HCT116 (cell line): ENCODE measurements at regions not wholly inside any gene's neighbourhood (a gene's known extent, or its start where the extent isn't known, plus 50 kb on each side); places are given as distances from the start of the nearest gene placed in this dataset.

Source experiments
- ATAC-seq: fragments of 200-7000 bp; cut with Tn5 transposase; 2 replicates; pipeline ENCODE4 v1.9.1; 2020; ENCODE audit warnings: mild to moderate bottlenecking, moderate library complexity
- BruUV-seq: library from RNA; stranded (reverse); fragments of 400-500 nt; replicated peaks from 2 replicates; lab custom pipeline; 2021; lab: Mats Ljungman, UMichigan
- CTCF ChIA-PET: fragments of 300-600 bp; sonication (Branson Sonifier 250); formaldehyde crosslinking; loops from one replicate; lab custom pipeline; 2021; ENCODE audit warnings: antibody characterized with exemption; lab: Charles Lee
- POLR2A ChIA-PET: fragments of 300-600, 350-600 bp; sonication (Branson Sonifier 250); formaldehyde crosslinking; loops from one replicate; lab custom pipeline; 2021; ENCODE audit warnings: antibody characterized with exemption; lab: Charles Lee
- RAD21 ChIA-PET, 2 experiments: fragments of 300-600 bp; sonication (Branson Sonifier 250); formaldehyde crosslinking; loops; one replicate each; lab custom pipeline; 2023; ENCODE audit warnings: low total read pairs in 2 of 2; ENCODE audit not compliant: uncharacterized antibody in 2 of 2, unreplicated experiment in 2 of 2, low non-redundant PET in 1 of 2; lab: Charles Lee
- DNase-seq: peaks from one replicate; pipeline ENCODE4 v3.0.0-alpha.2; 2010; ENCODE audit warnings: low read depth, low spot score
- H2AFZ ChIP-seq: fragments of 200-600 bp; shearing (Covaris generic), sonication (generic); 2 replicates; pipeline ENCODE4 v1.6.1; 2017; ENCODE audit warnings: low read depth, mixed run types, mixed read lengths, antibody characterized with exemption, low read length; ENCODE audit not compliant: poor library complexity, severe bottlenecking
- H3K27ac ChIP-seq: 2 replicates; pipeline ENCODE4 v1.5.1; 2012; ENCODE audit warnings: low read depth, low read length
- H3K27me3 ChIP-seq: fragments of 200-600 bp; sonication (generic); 2 replicates; pipeline ENCODE4 v1.6.1; 2016; ENCODE audit warnings: mixed run types, low read length, mixed read lengths; ENCODE audit not compliant: insufficient read depth
- H3K36me3 ChIP-seq, 2 experiments: fragments of 200-500 bp in 1 of 2; fragments of 200-600 bp in 1 of 2; sonication (Bioruptor generic) in 1 of 2; sonication (generic) in 1 of 2; 2 replicates each; pipeline versions ENCODE4 v1.5.1 to v1.6.1; 2014 to 2016; ENCODE audit warnings: low read length in 2 of 2, inconsistent platforms in 1 of 2, mixed read lengths in 1 of 2, mixed run types in 1 of 2; ENCODE audit not compliant: insufficient read depth in 2 of 2, control insufficient read depth in 1 of 2
- H3K4me1 ChIP-seq, 2 experiments: fragments of 200-600 bp in 1 of 2; sonication (generic) in 1 of 2; 2 replicates each; pipeline versions ENCODE4 v1.5.1 to v1.6.1; 2012 to 2017; ENCODE audit warnings: low read length in 2 of 2, inconsistent platforms in 1 of 2, mild to moderate bottlenecking in 1 of 2, mixed read lengths in 1 of 2, mixed run types in 1 of 2, moderate library complexity in 1 of 2; ENCODE audit not compliant: insufficient read depth in 2 of 2, control insufficient read depth in 1 of 2
- H3K4me2 ChIP-seq: fragments of 200-600 bp; sonication (generic); 2 replicates; pipeline ENCODE4 v1.6.1; 2017; ENCODE audit warnings: mixed run types, low read length, mixed read lengths
- H3K4me3 ChIP-seq, 2 experiments: fragments of 200-600 bp in 1 of 2; sonication (generic) in 1 of 2; replicated peaks in 1 of 2; 2 replicates each; pipeline ENCODE4 v1.5.1; 2011 to 2016; ENCODE audit warnings: low read length in 2 of 2, control low read depth in 1 of 2, low read depth in 1 of 2, mild to moderate bottlenecking in 1 of 2, mixed read lengths in 1 of 2, mixed run types in 1 of 2
- H3K79me2 ChIP-seq: fragments of 200-600 bp; sonication (generic); 2 replicates; pipeline ENCODE4 v1.6.1; 2017; ENCODE audit warnings: mild to moderate bottlenecking, mixed run types, low read length, moderate library complexity, mixed read lengths; ENCODE audit not compliant: insufficient read depth
- H3K9ac ChIP-seq: fragments of 200-600 bp; sonication (generic); 2 replicates; pipeline ENCODE4 v1.6.1; 2016; ENCODE audit warnings: low read length, mixed read lengths
- H3K9me2 ChIP-seq: fragments of 200-600 bp; sonication (generic), shearing (Covaris generic); 2 replicates; pipeline ENCODE4 v1.6.1; 2017; ENCODE audit warnings: mixed run types, mild to moderate bottlenecking, moderate library complexity; ENCODE audit not compliant: insufficient read depth
- H3K9me3 ChIP-seq, 2 experiments: fragments of 200-500 bp in 1 of 2; fragments of 200-600 bp in 1 of 2; sonication (Bioruptor generic) in 1 of 2; sonication (generic) in 1 of 2; 2 replicates each; pipeline ENCODE4 v1.6.1; 2014 to 2017; ENCODE audit warnings: low read length in 2 of 2, mixed read lengths in 2 of 2, inconsistent platforms in 1 of 2, low read depth in 1 of 2, mild to moderate bottlenecking in 1 of 2, mixed run types in 1 of 2, moderate library complexity in 1 of 2; ENCODE audit not compliant: control insufficient read depth in 1 of 2, insufficient read depth in 1 of 2
- H4K20me1 ChIP-seq: fragments of 200-600 bp; sonication (generic), shearing (Covaris generic); 2 replicates; pipeline ENCODE4 v1.6.1; 2017; ENCODE audit warnings: mixed run types, mild to moderate bottlenecking, moderate library complexity; ENCODE audit not compliant: insufficient read depth
- CEBPB ChIP-seq: IDR thresholded peaks from 2 replicates; pipeline ENCODE4 v1.6.1; 2012; ENCODE audit warnings: low read depth
- ELF1 ChIP-seq: IDR thresholded peaks from 2 replicates; pipeline ENCODE4 v1.6.1; 2012; ENCODE audit warnings: low read depth, borderline replicate concordance
- EZH2phosphoT487 ChIP-seq: fragments of 200-600 bp; IDR thresholded peaks from 2 replicates; pipeline ENCODE4 v1.6.1; 2018; ENCODE audit warnings: antibody characterized with exemption, borderline replicate concordance
- JUND ChIP-seq: IDR thresholded peaks from 2 replicates; pipeline ENCODE4 v1.6.1; 2012
- POLR2A ChIP-seq: IDR thresholded peaks from 2 replicates; pipeline ENCODE4 v1.7.0; 2011; ENCODE audit warnings: borderline replicate concordance; ENCODE audit not compliant: insufficient read depth, insufficient read length; ENCODE audit errors: extremely low read depth
- POLR2AphosphoS5 ChIP-seq: IDR thresholded peaks from 2 replicates; pipeline ENCODE4 v1.6.1; 2011; ENCODE audit warnings: mild to moderate bottlenecking, low read depth, low read length, moderate library complexity
- SRF ChIP-seq: IDR thresholded peaks from 2 replicates; pipeline ENCODE4 v1.6.1; 2012; ENCODE audit warnings: low read depth
- TCF7L2 ChIP-seq: IDR thresholded peaks from 2 replicates; pipeline ENCODE4 v1.7.0; 2011; ENCODE audit warnings: borderline replicate concordance, inconsistent platforms; ENCODE audit not compliant: insufficient read depth, insufficient read length; ENCODE audit errors: extremely low read depth
- YY1 ChIP-seq: IDR thresholded peaks from 2 replicates; pipeline ENCODE4 v1.6.1; 2011; ENCODE audit warnings: low read length, low read depth, moderate library complexity, mild to moderate bottlenecking; ENCODE audit not compliant: insufficient replicate concordance; ENCODE audit errors: extremely low read depth
- ZNF274 ChIP-seq: fragments of 200-500 bp; sonication (Bioruptor generic); IDR thresholded peaks from 2 replicates; pipeline ENCODE4 v1.6.1; 2014; ENCODE audit warnings: mild to moderate bottlenecking, low read depth, low read length, inconsistent platforms
- intact Hi-C: fragments of 100-400 bp; cut with micrococcal nuclease; formaldehyde crosslinking; loops from 2 replicates; pipeline ENCODE4 v1.10.0; 2022
- TF ChIP-seq, protein P1 (sequence below): IDR thresholded peaks from 2 replicates; pipeline ENCODE4 v1.6.1; 2012
- TF ChIP-seq, protein P2 (sequence below): IDR thresholded peaks from 2 replicates; pipeline ENCODE4 v1.6.1; 2012
- TF ChIP-seq, protein P3 (sequence below): IDR thresholded peaks from 2 replicates; pipeline ENCODE4 v1.6.1; 2012; ENCODE audit warnings: low read depth

DNA sequence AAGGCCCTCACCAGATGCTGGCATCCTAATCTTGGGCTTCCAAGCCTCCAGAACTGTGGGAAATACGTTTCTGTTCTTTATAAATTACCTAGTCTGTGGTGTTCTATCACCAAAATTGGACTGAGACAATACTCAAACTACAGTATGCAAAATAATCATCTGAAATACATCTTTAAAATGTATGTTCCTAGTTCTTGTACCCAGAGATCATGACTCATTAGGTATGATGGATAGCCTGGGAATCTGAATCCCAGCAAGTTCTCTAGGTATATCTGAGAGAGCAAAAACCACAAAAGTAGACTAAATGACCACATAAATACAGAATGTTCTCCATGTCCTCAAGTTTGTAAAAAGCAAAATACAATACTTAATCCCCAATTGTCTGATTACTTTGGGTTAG lies 166.3 kb downstream of the YIPF5 start:
- DNase-seq (no peak), ATAC-seq (no peak)
- CTCF ChIA-PET: no interaction called here
- Histone ChIP-seq H3K4me2 (no peak overlapping the region), H3K36me3 (no peaks in the 10 kb centered on the region), H3K9me3 (no peaks in the 10 kb centered on the region), H3K4me3 (no peak overlapping the region), H4K20me1 (no peaks in the 10 kb centered on the region), H3K27ac (no peak overlapping the region), H3K27me3 (no peaks in the 10 kb centered on the region), H2AFZ (no peak overlapping the region), H3K79me2 (no peaks in the 10 kb centered on the region), H3K9ac (no peak overlapping the region), H3K9me2 (no peaks in the 10 kb centered on the region), H3K4me1 (no peaks in the 10 kb centered on the region)
- RAD21 ChIA-PET: no interaction called here
- TF ChIP-seq, protein P1, sequence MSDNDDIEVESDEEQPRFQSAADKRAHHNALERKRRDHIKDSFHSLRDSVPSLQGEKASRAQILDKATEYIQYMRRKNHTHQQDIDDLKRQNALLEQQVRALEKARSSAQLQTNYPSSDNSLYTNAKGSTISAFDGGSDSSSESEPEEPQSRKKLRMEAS: no peak
- no peak for TF ChIP-seq ELF1
- no peak for TF ChIP-seq ZNF274
- no peak for TF ChIP-seq TCF7L2
- intact Hi-C loops: no loop called here
- POLR2A ChIA-PET: no interaction called here
- BruUV-seq: no TSS peak

DNA sequence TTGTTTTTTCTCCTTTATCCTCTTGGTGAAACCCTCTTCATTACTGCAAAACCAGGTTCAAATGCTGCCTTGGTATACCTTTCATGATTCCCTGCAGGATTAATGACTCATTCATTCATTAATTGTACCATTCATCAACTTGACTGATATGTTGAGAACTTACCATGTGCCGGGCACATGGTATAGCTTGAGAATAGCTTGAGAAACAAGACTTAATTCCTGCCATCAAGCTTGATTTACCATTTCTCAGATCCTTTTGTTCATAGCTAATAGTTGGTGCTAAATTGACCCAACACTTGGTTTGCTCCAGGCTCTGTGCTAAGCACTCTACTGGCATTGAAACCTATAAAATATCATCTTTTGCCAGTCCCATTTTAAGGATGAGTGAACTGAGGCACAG lies 165.7 kb downstream of the YIPF5 start:
- Histone ChIP-seq H3K36me3 (no peaks in the 10 kb centered on the region), H3K9me3 (0 out of 4 replicates have a peak, but pooled peaks cover 0 to under 1% of the 10 kb centered on the region in 2 experiments), H3K4me1 (no peaks in the 10 kb centered on the region), H3K9me2 (no peaks in the 10 kb centered on the region), H3K9ac (no peak overlapping the region), H3K4me2 (no peak overlapping the region), H4K20me1 (no peaks in the 10 kb centered on the region), H3K4me3 (no peak overlapping the region), H3K79me2 (no peaks in the 10 kb centered on the region), H3K27me3 (no peaks in the 10 kb centered on the region), H2AFZ (no peak overlapping the region), H3K27ac (no peak overlapping the region)
- DNase-seq (no peak), ATAC-seq (no peak)
- intact Hi-C loops: no loop called here
- BruUV-seq: no TSS peak
- ChIA-PET RAD21 (no interaction called here), POLR2A (no interaction called here), CTCF (no interaction called here)
- TF ChIP-seq, protein P2, sequence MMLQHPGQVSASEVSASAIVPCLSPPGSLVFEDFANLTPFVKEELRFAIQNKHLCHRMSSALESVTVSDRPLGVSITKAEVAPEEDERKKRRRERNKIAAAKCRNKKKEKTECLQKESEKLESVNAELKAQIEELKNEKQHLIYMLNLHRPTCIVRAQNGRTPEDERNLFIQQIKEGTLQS: no peak
- TF ChIP-seq POLR2AphosphoS5: no peak
- no peak for TF ChIP-seq CEBPB
- no peak for TF ChIP-seq JUND
- no peak for TF ChIP-seq SRF
- no peak for TF ChIP-seq EZH2phosphoT487
- TF ChIP-seq POLR2A: no peak
- TF ChIP-seq YY1: no peak
- TF ChIP-seq, protein P3, sequence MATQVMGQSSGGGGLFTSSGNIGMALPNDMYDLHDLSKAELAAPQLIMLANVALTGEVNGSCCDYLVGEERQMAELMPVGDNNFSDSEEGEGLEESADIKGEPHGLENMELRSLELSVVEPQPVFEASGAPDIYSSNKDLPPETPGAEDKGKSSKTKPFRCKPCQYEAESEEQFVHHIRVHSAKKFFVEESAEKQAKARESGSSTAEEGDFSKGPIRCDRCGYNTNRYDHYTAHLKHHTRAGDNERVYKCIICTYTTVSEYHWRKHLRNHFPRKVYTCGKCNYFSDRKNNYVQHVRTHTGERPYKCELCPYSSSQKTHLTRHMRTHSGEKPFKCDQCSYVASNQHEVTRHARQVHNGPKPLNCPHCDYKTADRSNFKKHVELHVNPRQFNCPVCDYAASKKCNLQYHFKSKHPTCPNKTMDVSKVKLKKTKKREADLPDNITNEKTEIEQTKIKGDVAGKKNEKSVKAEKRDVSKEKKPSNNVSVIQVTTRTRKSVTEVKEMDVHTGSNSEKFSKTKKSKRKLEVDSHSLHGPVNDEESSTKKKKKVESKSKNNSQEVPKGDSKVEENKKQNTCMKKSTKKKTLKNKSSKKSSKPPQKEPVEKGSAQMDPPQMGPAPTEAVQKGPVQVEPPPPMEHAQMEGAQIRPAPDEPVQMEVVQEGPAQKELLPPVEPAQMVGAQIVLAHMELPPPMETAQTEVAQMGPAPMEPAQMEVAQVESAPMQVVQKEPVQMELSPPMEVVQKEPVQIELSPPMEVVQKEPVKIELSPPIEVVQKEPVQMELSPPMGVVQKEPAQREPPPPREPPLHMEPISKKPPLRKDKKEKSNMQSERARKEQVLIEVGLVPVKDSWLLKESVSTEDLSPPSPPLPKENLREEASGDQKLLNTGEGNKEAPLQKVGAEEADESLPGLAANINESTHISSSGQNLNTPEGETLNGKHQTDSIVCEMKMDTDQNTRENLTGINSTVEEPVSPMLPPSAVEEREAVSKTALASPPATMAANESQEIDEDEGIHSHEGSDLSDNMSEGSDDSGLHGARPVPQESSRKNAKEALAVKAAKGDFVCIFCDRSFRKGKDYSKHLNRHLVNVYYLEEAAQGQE: no peak
